ENCODE measurements at regions not wholly inside any gene's neighbourhood (a gene's known extent, or its start where the extent isn't known, plus 50 kb on each side); places are given as distances from the start of the nearest gene placed in this dataset.

- TF ChIP-seq CTCF (IDR thresholded peaks at IDR 0.05; ENCODE audit: low read depth, low read length) (no peak), POLR2A (IDR thresholded peaks at IDR 0.05; ENCODE audit: extremely low read depth, insufficient read length) (no peak)
These were observed 326.2 kb downstream of the MYCN start for GRCh38 chr2:16266571-16266970.

Measured in NB4 (cell line).